ENCODE measurements at regions not wholly inside any gene's neighbourhood (a gene's known extent, or its start where the extent isn't known, plus 50 kb on each side); places are given as distances from the start of the nearest gene placed in this dataset.

DNA sequence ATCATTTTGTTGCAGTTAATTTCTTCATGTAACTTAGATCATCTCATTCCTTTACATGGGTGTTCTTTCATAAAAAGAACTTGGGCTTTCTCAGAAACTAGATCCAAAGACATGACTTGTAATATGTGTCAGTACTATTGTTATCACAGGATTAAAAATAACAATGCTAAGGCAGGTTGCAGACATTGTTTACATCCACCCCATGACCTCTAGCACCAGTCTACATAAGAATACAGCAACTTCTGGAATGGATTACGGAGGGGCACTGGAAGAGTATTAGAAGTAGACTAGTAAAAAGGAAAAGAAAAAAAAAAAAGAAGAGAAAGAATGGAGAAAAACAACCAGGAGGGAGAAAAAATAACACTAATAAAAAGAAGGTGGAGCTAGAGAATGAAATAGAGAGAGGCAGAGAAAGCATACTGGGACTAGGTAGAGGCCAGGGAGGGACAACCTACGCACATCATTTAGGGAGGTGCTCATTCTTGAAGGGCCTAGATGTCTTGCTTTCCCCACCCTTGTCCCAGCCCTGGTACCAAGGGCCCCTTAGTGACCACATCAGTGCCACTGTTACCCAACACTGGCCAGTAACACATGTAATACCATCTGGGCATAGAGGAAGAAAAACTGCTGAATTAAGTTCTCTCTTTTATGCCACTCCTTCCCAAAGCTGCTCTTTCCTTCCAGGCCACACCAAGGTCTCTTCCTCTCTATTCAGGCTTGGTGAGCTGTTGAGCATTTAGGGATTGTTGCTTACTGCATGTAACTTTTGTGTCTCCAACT is 70.6 kb upstream of the KLF7 start:
- no peak for DNase-seq

DNA sequence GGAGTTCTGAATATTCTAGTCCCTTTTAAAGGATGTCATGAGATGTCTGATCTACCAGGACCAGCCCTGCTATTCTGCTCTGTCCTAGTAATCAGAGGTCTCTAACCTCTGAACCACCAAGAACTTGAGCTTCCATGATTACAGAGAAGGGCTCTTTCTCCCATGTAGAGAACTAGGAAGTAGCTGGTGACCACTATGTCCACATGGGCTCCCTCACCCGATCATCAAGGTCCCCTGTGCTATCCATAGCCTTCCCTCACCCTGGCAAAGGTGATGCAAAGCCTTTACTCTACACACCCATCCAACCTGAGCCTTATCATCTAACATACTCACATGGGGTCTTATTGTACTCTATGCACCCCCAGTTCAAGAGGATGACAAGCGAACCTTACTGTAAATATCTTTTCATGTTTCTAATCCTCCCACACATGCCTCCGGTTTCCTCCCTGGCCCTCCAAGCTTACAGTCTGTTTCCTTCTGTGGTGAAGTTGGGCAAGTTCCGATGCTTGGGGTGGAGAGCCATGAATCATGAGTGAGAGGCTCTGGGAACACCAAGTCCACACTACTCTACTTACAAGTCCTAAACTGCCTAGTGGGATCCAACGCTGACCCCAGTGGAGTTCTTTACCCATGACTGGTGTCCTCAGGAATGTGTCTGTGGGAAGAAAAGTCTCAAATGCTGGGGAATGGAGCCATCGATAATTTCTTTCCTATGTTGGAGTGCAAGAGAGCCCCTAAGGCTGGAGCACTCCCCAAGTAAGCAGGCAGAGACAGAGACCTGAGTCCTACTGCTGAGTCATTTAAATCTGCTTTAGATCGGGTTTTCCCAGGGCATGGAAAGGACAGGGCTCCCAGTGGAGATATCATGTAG is 73.3 kb upstream of the KLF7 start:
- DNase-seq, result peak; percentile 100

DNA sequence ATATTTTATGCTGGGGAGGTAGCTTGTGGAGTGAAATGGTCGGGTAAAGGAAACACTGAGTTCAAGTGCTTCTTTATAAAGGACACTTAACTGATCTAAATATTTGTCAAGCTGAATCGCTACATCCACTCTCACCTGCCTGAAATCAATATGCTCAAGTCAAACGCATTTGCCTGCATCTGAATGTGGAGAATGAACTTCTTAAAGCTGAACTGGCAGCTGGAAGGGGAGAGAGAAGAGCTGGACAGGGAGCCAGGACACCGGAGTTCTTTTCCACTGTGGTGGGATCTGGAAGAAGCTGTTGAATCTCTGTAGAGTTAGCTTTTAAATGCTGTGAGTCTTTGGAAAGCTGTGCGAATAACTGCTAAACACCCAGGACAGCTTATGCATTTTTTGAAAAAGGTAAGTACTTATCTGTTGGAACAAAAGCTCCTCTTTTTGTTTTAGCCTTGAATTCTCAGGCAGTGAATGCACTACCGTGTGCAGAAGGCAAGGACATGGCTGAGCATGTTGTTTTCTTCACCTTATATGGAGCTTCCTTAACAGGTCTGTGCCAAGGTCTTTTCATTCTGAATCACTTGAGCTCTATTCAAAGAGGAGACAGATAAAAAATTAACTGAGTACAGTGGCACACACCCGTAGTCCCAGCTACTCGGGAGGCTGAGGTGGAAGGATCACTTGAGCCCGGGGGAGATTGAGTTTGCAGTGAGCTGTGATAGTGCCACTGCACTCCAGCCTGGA is 74.2 kb upstream of the KLF7 start:
- DNase-seq, result peak; percentile 77

GRCh38 chr2:207240649-207241048 is 74.9 kb upstream of the KLF7 start:
- DNase-seq, result no peak

GRCh38 chr2:207241198-207241597 is 75.5 kb upstream of the KLF7 start:
- DNase-seq, result no peak

DNA sequence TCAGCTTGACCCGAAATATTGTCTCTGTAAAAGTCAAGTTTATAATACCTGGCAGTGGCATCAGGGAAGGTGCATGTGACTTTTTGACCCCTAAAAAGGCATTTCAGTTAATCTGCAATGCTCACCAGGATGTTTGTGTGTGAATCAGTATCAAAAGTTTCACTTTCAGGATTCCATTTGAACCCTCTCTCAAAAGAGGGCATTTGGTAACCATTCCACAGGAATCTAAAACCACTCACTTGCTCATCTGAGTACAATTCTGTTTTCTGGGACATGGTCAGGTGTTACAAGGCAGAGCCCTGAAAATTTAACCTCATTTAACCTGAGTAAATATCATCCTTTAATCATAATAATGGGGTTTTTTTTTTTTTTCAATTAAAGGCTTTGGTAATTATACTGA is 77.9 kb upstream of the KLF7 start:
- no peak for DNase-seq

DNA sequence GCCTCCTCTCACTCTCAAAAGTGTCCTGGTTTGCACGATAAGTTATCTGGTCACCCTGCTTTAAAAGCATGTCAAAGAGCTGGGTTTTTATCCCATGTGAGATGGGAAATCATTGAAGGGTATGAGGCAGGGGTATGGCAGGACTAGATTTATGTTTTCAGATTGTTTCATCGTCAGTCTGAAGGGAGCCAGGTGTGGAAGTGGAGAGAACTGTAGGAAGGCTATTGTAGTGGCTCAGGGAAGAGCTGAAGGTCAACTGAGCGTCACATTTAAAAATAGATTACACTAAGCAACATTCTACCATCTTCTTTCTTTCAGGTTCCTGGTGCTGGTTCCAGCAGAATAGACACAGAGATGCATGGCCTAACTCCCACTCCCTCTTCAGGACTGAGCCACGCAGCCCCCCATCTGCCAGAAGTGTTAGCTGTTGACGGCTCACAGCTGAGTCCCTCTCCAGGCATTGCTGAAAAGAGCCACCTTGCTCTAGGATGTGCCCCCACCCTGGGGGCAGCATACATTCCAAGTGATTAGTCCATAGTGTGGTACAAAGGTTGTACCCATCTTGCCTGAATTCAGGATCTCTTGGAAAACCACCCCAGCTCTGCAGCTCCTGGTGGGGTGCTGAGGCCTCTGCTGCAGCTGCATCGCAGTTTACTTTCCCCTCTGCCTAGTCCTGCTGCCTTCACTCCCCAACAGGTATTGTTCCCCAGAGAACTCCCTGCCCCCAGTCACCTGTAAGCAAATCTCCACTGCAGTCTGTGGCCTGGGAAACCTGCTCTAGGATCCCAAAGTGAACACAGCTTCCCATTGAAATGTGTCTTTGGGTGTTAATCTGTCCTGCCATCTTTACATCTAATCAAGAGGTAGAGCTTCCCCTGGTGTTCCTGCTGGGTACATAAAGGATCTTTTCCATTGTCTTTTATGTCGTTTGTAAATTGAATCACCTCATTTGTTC is 79.5 kb upstream of the KLF7 start:
- DNase-seq, result no peak

GRCh38 chr2:207248702-207249377 is 83.1 kb upstream of the KLF7 start:
- DNase-seq, result no peak

- no peak for DNase-seq
Observed at GRCh38 chr2:207251022-207251421, 85.3 kb upstream of the KLF7 start.

- peak; percentile 57 for DNase-seq
Observed at GRCh38 chr2:207251573-207252192, 85.9 kb upstream of the KLF7 start.

GRCh38 chr2:207252416-207252815 is 86.7 kb upstream of the KLF7 start:
- no peak for DNase-seq

- DNase-seq, result peak; percentile 62
Observed at GRCh38 chr2:207252979-207253645, 87.4 kb upstream of the KLF7 start.

DNA sequence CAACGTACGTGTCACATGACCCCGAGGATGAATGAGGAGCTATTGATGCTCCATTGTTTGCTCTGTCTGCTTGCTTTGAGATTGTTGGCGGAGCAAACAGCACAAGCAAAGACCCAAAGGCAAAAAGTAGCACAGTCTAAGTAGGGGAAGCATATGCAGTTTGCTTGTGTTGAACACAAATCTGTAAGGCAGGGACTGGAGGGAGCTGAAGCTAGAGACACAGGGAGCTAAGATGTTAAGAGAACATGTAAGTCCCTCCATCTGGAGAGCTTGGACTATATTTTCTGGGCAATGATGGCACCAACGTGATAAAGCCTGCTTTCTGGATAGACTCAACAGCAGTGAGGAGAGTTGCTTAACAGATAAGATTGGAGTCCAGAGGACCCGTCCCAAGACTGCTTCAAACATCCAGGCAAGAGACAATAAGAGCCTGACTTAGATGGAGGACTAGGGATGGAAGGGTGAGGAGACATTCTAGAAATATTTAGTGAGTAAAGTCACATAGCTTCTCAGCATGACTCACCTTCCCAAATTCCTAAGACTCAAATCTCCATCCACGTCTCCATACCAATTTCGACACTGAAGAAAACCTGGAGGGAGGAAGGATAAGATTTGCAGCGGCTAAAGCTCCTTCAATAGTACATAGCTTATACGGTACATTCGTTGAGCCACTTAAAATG is 88.1 kb upstream of the KLF7 start:
- peak; percentile 99 for DNase-seq

- DNase-seq, result peak; percentile 80
Observed at GRCh38 chr2:207254591-207255464, 89.1 kb upstream of the KLF7 start.

DNA sequence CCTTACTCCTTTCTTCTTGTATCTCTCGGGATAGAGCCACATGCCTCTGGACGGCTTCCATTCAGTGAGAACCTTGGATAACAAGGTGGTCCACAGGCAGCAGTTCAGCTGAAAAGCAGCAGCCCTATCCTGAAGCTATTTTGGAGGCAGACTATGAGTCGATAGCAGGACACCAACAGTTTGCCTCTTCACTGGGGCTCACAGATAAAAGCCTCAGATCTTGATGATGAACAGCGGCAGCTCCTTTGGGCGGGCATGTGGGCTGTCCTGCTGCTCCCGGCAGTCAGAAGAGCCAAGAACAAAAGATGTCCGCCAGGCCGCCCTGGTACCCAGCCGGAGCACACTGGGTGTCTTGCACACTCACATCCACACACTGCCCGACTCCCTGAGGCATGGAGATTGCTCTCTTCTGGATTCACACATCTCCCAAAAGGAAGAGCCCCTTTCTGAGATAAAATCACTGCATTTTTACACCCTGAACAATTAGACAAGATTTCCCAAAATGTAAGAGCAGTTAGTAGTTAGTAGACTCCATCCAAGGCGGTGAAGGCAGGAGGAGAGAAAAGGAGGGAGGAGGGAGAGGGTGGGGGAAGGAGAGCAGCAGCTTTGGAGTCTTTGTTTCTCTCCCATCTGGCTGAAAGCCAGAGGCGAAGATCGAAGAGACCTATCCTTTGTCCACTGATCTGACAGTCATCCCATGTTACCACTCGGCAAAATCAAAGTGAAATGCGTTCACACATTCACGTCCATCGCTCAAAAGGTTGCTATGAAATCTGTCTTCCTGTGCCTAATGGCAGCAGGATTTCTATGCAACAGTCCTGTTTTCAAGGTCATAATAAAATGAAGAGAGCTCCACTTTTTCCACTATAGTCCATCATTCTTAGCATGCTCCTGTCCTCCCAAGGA is 90.1 kb upstream of the KLF7 start:
- no peak for DNase-seq

DNA sequence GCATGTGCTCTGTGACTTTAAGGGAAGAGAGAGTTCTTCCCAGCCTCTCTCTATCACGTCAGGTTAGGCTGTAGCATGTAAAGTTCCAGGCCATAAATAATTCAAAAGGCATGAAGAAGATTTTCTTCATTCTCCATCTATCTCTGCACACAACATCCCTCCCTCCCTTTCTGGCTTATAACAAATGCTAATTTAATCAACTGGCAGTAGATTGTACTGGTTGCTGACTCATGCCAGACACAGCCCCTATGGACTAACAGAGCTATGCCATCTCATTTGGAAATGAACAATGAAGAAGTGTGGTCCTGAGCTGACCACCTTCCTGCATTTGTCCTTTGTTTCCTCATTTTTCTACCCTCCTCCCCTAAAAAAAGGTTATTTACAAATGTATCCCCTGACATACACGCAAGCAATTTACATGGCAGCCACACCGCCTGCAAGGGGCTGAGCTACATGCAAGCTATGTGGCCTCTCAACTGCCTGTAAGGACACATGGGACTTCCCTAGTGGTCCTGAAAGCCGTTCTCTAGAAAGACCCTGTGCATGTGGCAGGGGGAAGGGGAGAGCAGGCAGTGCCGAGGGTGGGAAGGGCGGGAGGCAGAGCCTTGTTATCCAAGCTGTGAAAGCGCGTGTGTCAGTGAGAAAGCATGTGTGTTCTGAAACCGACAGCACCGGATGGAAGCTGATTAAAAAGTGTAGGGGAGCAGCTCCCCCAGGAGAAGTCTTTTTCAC is 90.9 kb upstream of the KLF7 start:
- DNase-seq, result peak; percentile 81
